Head of caudate nucleus (tissue), 42 donors: ENCODE measurements at regions not wholly inside any gene's neighbourhood (a gene's known extent, or its start where the extent isn't known, plus 50 kb on each side); places are given as distances from the start of the nearest gene placed in this dataset.

ENCODE experiments used
- DNase-seq, 42 donors: peaks; one replicate each; pipeline versions ENCODE4 v3.0.0 to v3.0.0-alpha.2; 2020 to 2021; ENCODE audit warnings: mixed read lengths in 7 of 42
- intact Hi-C: fragments of 100-400 bp; cut with DNase I; formaldehyde crosslinking; loops from one replicate; pipeline ENCODE4 v1.15.0; 2022

DNA sequence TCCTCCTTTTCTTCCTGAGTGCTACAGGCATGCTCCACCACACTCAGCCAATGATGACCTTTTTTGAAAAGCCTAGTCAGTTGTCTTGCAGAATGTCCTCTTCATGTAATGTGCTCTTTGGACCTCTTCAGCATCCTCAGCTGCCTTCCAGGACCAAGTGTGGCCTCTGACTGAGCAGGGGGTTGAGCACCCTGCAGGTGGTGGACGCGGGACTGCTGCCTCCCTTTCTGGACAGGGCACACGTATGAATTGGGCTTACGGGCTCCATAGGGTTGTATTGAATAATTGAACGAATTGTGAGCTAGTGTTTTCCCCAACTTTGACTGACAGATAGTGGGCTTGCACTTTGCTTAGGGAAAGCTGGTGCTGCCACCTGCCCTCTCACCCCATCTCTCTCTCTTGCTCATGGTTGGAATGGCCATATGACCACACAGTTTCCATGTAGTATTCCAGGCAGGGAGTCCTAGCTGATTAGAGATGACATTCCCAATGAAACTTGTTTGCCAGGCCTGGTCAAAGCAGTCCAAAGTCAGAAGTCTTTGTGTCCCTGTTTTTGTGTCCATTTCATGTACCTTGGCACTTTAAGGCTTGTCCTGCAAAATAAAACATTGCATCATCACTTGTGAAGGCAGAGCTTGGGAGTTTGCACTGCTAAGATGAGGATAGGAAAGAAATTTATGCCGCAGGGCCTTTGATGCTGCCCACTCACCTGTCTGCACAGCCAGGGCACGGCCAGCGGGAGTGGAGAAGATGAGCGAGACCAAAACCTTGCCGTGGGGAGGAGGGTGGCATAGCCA, 76.3 kb upstream of the NPAS1 start:
- intact Hi-C loops: no loop called here
- DNase-seq: no peak

DNA sequence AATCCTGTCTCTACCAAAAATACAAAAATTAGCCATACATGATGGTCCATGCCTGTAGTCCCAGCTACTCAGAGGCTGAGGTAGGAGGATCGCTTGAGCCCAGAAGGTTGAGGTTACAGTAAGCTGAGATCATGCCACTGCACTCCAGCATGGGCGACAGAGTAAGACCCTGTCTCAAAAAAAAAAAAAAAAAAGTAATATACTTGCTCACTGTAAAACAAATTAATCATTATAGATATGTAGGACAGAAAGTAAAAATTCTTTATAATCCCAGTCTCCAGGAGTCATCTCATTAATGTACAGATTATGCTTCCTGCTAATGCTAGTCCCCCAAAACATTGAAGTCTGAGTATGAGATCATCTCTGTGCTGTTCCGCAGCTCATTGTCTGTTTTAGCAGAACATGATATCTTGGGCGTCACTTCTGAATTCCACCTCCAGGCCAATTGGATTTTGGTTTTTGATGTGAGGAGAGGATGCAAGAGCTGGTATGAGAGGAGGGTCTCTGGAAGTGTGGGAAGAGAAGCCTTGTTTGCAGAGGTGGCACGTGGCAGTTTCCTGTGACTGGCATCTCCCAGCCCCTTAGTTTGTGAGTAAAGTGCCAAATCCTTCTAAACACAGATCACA, 75.4 kb upstream of the NPAS1 start:
- no peak for DNase-seq
- intact Hi-C loops: no loop called here

DNA sequence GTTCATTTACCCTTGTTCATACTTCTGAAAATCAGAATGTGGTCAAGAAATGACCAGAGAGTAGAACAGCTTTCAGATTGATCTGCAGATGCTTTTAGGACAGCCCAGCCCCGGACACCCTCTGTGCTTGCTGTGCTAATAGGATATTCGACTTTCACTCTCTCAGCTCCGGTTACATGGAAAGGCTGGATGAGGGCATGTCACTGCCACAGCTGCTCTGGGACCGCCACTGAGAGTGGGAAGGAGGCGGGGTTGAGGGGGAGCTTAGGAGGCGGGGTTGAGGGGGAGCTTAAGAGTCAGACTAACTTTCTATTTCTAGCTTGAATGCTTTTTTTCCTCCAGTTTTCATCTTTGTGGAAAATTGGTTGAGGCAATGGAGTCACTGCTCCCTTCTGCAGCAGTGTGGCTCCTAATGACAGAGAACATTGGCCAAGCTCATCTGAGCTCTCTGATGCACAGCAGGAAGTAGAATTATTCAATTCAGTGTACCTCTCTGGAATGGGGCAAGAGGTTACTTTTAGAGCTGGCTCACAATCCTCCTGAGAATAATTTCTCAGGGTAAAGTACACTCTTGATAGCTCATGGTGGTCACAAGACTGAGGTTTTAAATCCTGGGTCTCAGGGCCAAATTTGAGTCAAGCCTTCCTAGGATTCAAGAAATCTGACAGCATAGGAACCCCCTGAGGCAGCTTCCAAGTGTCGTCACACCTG, 74.6 kb upstream of the NPAS1 start:
- peak; percentile 62 to 95 (median 84) for DNase-seq
- intact Hi-C loops: no loop called here

DNA sequence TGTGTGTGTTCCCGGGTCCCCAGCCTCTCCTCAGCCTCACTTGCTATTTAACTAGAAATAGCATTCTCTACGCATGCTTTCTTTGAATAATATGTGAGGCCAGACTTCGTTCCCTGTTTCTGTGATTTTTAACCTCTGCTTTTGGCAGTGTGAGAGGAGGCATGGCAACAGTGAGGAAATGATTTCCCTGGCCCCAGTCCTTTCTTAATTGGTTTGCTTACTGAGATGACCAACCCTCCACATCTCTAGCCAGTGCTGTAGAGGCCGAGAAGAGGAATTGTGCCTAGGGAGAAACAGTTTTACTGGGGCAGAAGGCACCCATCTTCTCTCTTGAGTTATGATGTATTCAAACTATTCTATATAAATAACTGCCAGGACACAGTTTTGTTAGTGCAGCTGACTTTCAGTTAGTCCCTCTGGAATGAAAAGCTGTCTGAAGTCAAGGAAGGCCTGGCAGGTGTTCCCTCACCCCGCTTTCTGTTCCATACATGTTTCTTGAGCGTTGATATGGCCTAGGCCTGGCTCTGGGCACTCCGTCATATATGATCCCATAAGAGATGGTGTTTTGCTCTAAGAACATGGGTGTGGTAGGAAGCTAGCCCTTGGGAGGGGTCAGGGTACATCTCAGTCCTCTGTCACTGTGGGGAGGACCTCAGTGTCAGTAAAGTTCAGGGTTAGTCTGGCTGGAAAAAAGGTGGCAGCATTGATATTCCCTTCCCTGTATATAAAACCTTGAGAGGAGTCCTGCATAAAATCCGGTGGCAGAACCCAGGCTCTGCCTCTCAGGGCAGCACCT, 73.7 kb upstream of the NPAS1 start:
- intact Hi-C loops: no loop called here

DNA sequence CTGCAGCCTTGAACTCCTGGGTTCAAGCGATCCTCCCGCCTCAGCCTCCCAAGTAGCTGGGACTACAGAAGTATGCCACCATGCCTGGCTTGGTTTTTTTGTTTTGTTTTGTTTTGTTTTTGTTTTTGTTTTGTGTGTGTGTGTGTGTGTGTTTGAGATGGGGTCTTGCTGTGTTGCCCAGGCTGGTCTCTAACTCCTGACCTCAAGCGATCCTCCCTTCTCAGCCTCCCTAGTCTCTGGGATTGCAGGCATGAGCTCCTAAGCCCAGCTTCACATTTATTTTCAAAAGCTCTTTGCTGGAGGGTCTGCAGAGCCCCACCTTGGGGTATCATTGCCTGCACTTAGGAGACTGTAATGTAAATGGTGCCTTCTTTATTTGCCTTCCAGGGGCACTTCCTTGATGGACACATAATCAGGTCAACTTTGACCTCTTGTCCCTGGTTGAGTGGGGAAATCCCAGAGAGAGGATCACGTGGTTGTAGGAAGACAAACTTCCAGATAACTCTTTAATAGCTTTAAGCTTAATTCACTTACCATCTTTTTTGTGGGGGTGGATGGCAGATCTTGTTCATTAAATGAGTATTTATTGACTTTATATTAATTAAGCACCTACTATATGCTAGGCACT, 72.9 kb upstream of the NPAS1 start:
- DNase-seq: no peak
- intact Hi-C loops: no loop called here

More for the DNA sequence above, 73.7 kb upstream of the NPAS1 start:
- DNase-seq: no peak

DNA sequence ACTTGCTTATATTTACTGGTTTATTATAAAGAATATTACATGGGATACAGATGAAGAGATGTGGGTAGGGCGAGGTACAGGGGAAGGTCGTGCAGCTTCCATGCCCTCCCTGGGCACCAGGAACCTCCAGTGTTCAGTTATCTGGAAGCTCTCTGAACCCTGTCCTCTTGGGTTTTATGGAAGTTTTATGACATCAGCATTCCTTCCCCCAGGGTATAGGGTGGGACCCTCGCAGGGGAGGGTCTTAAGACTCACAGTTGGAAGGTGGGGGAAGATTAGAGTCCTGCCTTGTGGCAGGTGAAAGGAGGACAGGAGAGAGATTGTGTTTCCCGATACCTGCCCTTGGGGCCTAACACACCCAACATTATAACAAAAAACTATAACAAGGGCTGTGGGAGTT, 71.8 kb upstream of the NPAS1 start:
- intact Hi-C loops: no loop called here
- DNase-seq: no peak

DNA sequence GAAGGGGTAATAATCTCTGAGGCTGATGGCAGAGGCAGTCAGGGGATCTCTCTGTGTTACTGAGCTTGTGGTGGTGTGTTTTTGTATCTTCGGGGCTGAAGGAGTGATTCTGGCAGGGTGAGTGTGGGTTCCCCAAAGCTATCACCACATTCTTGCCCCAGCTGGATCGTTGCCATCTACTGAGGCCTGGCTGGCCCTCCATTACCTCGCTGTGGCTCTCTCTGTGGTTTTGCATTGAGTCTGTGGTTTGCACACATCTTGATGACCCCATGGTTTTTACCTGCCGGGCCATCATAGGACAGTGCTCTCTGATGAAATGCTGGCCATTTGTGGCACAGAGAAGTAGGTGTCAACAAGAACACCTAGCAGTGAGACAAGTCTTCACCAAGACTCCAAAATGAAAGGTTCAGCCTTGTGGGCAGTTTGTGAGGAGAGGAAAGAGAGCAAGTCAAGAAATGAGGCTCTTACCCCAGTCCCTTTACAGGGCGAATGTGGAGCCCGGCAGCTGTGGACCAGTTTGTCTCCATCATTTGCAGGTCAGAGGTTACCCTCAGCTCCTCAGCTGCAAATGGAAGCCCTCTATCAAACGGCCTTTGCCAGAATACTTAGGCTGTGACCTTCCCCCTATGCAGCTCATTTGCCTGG, 69.0 kb upstream of the NPAS1 start:
- no peak for DNase-seq
- intact Hi-C loops: no loop called here

DNA sequence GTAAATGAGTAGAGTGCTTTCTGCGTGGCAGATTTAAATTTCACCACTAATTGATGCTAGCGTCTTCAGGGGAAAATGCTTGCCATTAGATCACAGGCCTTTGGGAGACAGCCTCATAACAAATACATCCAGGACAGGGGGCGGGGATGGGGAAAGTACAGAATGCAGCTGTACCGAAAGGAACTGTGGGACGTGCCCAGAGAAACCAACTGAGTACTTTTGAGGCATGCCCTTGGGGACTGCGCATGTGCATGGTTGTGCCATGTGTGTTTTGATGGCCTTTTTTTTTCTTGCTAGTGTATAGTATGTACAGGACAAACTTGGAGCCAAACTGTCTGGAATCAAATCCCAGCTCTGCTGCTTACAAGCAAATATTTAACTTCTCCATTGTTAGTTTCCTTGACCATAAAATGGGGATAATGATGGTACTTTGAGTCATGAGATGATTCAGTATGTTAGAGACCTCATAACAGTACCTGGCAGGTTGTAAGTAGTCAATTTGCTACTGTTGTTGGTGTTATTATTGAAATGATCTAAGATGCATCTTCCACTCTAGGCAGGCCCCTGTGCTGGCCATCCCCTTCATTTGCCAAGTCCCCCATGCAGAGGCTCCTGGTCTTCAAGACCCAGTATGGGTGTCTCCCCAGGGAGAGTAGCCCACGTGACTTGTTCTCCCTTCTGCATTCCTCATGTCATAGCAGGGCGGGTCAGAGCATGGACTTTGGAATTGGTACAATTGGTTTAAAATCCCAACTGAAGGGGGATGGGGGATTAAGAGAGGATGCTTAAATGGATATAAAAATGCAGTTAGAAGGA, 68.3 kb upstream of the NPAS1 start:
- peak in 18 of 42 donors; percentile 16 to 82 (median 44) for DNase-seq
- intact Hi-C loops: no loop called here

DNA sequence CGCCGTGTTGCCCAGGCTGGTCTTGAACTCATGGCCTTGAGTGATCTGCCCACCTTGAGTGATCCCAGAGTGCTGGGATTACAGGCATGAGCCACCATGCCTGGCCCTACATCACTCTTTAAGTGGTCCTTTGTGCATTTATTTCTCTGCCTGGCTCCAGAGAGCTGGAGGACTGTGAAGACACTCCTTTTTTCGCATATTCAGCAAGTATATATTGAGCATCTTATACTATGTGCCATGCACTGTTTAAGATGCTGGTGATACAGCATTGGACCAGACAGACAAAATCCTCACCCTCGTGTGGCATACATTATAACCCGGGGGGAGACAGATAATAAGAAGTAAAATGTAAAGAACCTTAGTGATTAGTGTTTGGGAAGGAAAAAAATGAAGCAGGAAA, 66.8 kb upstream of the NPAS1 start:
- DNase-seq: no peak
- intact Hi-C loops: no loop called here

DNA sequence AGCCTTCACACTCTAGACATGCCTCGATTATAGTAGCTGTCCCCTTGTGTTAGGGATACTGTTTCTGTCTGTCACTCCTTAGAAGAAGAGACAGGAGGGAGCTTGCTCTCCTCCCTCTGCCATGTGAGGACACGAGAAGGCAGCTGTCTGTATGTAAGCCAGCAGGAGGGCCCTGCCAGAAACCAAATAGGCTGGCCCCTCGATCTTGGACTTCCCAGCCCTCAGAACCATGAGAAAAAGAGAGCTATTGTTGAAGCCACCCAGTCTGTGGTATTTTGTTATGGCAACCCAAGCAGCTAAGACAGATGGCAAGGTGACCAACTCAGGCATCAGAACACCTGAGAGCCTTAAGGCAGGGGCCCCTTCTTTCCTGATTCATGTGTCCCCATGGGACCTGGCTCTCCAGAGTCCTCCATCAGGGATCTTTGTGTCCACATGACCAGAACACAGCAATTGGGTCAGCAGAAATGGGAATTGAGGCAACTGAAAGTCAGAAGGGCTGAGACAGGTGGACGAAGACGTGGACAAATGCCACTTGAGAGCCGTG, 65.6 kb upstream of the NPAS1 start:
- intact Hi-C loops: no loop called here
- no peak for DNase-seq

DNA sequence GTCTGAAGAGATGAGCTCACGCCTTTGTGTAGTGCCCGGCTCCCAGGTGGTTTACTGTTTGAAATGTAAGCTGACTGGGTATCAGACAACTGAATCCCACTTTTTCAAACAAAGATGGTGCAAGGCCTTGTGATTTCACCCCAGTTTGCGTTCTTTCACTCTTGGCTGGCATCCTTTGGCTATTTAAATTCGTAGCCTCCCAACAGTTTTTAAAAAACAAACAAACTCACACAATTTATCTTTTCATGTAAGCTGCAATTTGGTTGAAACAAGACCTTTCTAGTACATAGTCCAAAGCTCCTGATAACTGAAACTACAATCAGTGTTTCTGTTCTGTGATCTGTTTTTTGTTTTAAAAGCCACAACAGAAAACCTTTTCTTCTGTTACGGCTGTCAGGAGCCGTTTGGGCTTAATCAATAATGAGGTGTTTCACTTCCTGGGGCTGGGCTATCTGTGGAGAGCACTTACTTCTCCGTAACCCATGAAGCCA, 65.1 kb upstream of the NPAS1 start:
- no peak for DNase-seq
- intact Hi-C loops: no loop called here

DNA sequence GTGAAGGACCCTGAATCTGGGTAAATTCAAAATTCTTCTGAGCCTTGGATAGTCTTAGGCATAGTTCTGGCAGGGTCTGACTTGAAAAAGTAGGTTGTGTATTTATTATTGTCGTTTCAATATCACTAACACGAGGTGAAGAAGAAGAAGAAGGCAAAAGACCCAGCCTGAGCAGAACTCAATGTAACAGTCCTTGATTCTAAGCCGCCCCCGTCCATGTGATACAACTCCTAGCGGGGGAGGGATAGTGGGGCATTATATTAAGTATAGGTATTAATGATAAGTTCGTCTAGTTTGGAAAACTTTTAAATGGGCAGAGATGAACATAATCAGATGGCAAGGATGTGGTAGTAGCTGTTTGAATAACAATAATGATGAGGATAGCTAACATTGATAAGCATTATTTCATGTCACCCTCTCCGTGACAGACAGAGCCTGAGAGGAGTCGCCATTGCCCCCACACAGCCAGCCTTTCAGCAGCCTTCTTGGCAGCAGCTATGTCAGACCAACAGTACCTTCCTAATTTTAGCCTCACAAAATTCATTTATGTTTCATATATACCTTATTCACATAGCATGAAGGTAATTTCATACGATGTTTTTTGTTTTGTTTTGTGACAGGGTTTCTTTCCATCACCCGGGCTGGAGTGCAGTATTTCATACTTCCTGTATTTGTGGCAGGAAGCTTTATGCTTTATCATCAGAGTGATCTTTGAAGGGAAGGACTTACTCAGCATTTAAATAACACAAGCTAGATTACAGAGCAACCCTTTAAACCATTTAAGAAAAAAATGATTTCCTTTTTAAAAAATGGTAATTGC, 64.4 kb upstream of the NPAS1 start:
- intact Hi-C loops: no loop called here
- no peak for DNase-seq

DNA sequence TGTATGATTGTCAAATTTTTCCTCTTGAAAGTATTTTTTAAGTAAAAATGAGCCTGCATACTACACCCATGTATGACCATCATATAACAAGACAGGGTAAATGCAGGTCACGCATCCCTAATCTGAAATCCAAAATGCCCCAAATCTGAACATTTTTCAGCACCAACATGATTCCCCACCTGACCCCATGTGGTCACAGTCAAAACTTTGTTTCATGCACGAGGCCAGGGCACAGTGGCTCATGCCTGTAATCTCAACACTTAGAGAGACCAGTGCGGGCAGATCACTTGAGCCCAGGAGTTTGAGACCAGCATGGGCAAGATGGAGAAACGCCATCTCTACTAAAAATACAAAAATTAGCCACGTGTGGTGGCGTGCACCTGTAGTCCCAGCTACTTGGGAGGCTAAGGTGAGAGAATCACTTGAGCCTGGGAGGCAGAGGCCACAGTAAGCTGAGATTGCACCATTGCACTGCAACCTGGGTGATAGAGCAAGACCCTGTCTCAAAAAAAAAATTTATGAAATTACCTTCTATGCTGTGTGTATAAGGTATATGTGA, 63.7 kb upstream of the NPAS1 start:
- intact Hi-C loops: no loop called here
- no peak for DNase-seq

DNA sequence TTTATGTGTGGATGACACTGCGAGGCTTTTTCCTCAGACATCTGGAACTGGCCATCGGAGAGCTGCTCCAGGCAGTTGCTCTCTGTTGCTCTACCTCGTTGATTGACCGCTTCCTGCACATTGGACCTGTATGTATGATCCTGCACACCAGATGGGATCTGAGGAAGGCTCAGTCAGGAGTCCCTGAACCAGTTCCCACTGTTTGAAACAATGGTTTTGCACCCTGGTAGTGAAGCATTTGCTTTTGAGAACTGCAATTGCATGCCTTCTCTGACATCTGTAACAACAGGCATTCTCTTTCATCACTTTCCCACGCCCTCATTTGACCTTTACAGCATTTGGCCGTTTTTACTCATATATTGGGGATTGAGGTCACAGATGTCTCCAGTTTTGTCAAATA, 61.1 kb upstream of the NPAS1 start:
- no peak for DNase-seq
- intact Hi-C loops: no loop called here

DNA sequence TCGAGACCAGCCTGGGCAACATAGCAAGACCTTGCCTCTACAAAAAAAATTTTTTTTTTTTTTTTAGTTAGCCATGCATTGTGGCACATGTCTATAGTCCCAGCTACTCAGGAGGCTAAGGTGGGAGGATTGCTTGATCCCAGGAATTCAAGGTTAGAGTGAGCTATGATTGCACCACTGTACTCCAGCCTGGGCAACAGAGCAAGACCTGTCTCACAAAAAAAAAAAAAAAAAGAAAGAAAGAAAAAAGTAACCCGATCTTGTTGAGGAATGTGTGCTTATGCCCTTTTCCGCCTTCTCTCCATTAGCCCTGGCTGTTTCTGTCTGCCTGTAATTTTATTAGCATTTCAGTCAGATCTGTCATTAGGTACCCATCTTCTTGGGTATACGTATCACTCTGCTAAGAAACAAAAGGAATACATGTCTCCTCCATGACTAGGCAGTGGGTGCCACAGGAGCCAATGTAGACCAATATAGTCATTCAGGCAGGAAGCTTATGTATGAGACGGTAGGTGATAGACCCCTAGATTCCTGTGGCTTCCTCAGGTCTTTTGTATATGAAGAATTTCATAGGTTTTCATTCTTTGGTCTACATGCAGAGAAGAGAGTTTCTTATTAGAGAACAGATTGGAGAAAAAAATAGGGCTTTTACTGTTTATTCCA, 59.6 kb upstream of the NPAS1 start:
- no peak for DNase-seq
- intact Hi-C loops: no loop called here
